Adrenal gland (tissue), 5 donors: ENCODE measurements at regions not wholly inside any gene's neighbourhood (a gene's known extent, or its start where the extent isn't known, plus 50 kb on each side); places are given as distances from the start of the nearest gene placed in this dataset.

ENCODE experiments used
- POLR2A ChIP-seq, 2 donors: fragments of 450-650 bp; IDR thresholded peaks; one replicate each; pipeline ENCODE4 v1.6.1; 2017; ENCODE audit warnings: antibody characterized with exemption in 2 of 2, mild to moderate bottlenecking in 2 of 2, moderate library complexity in 1 of 2
- TF ChIP-seq, protein P1 (sequence below), 6 experiments: fragments of 450-650 bp in 4 of 6; fragments of 200-600 bp in 2 of 6; sonication (generic) in 1 of 6; IDR thresholded peaks; 1 replicate in 5 of 6; 2 replicates in 1 of 6; pipeline versions ENCODE4 v1.5.1 to v1.8.0; 2016 to 2021; ENCODE audit warnings: antibody characterized with exemption in 6 of 6, mild to moderate bottlenecking in 2 of 6, moderate library complexity in 1 of 6
- donor health status: DM: no; HTN: no; CAD: no.

DNA sequence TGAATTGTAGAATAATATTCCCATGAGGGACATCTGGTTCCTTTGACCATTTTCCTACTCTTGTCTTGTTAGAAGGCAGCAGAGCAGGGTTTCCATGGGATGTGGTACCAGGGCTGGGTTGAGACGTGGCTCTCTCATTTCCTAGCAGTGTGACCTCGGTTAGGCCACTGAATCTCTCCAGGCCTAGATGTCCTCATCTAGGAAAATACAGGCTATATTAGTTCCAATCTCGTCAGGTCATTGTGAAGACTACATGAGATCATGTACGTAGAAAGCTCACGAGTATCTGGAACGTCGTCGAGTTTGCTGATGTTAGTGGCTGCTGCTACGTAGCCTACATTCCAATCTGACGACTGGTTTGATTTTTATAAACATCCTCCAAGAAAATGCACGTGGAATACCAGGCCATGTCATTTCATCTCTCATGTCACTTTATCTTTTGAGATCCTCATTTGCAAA, 278.2 kb upstream of the GATB start:
- TF ChIP-seq POLR2A (IDR thresholded peaks at IDR 0.05), result no peak
- TF ChIP-seq, protein P1, sequence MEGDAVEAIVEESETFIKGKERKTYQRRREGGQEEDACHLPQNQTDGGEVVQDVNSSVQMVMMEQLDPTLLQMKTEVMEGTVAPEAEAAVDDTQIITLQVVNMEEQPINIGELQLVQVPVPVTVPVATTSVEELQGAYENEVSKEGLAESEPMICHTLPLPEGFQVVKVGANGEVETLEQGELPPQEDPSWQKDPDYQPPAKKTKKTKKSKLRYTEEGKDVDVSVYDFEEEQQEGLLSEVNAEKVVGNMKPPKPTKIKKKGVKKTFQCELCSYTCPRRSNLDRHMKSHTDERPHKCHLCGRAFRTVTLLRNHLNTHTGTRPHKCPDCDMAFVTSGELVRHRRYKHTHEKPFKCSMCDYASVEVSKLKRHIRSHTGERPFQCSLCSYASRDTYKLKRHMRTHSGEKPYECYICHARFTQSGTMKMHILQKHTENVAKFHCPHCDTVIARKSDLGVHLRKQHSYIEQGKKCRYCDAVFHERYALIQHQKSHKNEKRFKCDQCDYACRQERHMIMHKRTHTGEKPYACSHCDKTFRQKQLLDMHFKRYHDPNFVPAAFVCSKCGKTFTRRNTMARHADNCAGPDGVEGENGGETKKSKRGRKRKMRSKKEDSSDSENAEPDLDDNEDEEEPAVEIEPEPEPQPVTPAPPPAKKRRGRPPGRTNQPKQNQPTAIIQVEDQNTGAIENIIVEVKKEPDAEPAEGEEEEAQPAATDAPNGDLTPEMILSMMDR (IDR thresholded peaks at IDR 0.05), result no peak
